ENCODE measurements at regions not wholly inside any gene's neighbourhood (a gene's known extent, or its start where the extent isn't known, plus 50 kb on each side); places are given as distances from the start of the nearest gene placed in this dataset.

GRCh38 chr4:148883435-148883834 lies 441.2 kb upstream of the NR3C2 start:
- no peak for DNase-seq (ENCODE audit: low read depth)
- H3K4me3 ChIP-seq (ENCODE audit: low read depth, low read length), result no peak overlapping the region
- no peak for TF ChIP-seq CTCF (IDR thresholded peaks at IDR 0.05; ENCODE audit: insufficient read depth, low read depth, low read length)

DNA sequence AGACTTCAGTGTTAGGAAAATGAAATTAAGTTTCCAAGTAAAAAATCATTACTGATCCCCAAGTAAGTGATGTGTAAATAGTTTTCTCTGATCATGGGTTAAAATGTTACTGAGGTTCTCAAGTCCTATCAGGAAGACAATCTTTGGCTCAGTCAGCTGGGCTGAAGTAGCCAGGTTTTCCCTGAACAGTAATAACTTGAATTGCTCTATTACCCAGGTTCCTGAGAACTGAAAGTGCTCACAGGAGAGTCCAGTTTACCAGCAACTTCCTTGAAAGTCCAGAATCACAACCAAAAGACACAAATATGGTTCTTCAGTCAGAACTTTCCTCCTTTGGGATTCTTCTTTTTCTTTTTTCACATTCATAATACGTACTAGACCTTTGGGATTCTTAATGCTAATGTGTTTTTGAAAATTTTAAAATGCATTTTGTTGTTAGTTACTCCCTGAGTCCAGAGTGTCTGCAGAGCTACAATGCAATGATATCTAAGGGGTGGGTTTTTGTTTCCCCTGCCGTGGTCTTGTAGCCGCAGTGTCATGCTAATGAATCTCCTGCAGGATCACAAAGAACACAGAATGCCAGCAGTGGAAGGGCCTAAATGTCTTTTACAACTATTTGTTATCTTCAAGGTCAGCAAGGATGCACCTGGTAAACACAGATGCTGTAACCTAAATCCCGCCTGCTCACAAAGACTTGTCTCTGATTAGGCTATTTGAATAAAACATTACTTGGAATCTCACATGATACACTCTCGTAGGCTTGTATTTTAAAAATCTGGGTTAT lies 439.8 kb upstream of the NR3C2 start:
- no peak for DNase-seq (ENCODE audit: low read depth)
- no peak for TF ChIP-seq CTCF (IDR thresholded peaks at IDR 0.05; ENCODE audit: insufficient read depth, low read depth, low read length)
- no peak overlapping the region for H3K4me3 ChIP-seq (ENCODE audit: low read depth, low read length)

- no peak overlapping the region for H3K4me3 ChIP-seq (ENCODE audit: low read depth, low read length)
- TF ChIP-seq CTCF (IDR thresholded peaks at IDR 0.05; ENCODE audit: insufficient read depth, low read depth, low read length), result no peak
These were observed 432.1 kb upstream of the NR3C2 start for GRCh38 chr4:148874331-148874730.

GRCh38 chr4:148868191-148868590 lies 426.0 kb upstream of the NR3C2 start:
- TF ChIP-seq CTCF (IDR thresholded peaks at IDR 0.05; ENCODE audit: insufficient read depth, low read depth, low read length), result no peak
- no peak for DNase-seq (ENCODE audit: low read depth)
- no peak overlapping the region for H3K4me3 ChIP-seq (ENCODE audit: low read depth, low read length)

More at GRCh38 chr4:148874331-148874730, 432.1 kb upstream of the NR3C2 start:
- DNase-seq (ENCODE audit: low read depth), result no peak

- no peak for DNase-seq (ENCODE audit: low read depth)
- no peak for TF ChIP-seq CTCF (IDR thresholded peaks at IDR 0.05; ENCODE audit: insufficient read depth, low read depth, low read length)
- no peak overlapping the region for H3K4me3 ChIP-seq (ENCODE audit: low read depth, low read length)
These were observed 424.5 kb upstream of the NR3C2 start for GRCh38 chr4:148866666-148867065.

GRCh38 chr4:148857973-148858534 lies 415.8 kb upstream of the NR3C2 start:
- TF ChIP-seq CTCF (IDR thresholded peaks at IDR 0.05; ENCODE audit: insufficient read depth, low read depth, low read length), result no peak
- no peak overlapping the region for H3K4me3 ChIP-seq (ENCODE audit: low read depth, low read length)
- no peak for DNase-seq (ENCODE audit: low read depth)
